MM.1S (cell line): ENCODE measurements at regions not wholly inside any gene's neighbourhood (a gene's known extent, or its start where the extent isn't known, plus 50 kb on each side); places are given as distances from the start of the nearest gene placed in this dataset.

Source experiments
- EZH2phosphoT487 ChIP-seq: fragments of 300-600 bp; sonication (generic); IDR thresholded peaks from 2 replicates; pipeline ENCODE4 v1.6.1; 2018; ENCODE audit warnings: antibody characterized with exemption, low read length
- TF ChIP-seq, protein P1 (sequence below): fragments of 300-600 bp; sonication (generic); IDR thresholded peaks from 2 replicates; pipeline ENCODE4 v1.5.1; 2016; ENCODE audit warnings: antibody characterized with exemption, low read length, mixed read lengths

DNA sequence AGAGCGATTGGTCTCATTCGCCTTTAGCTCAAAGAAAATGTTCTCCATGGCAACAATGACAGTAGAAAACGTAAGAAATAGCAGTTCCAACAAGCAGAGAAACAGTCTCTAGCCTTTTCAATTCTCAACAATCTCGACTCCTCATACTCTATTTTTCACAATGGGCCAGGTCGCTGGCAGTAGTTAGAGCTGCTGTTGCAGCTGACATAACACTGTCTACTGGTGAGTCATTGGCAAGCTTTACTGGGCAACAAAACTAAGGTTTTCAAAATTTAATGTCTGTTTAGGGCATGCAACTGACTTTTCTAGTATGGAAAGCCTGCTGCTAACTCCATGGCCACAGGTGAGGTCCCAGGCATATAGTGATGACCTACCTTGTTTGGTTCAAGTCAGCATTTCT lies 221.1 kb upstream of the KAZN start:
- TF ChIP-seq, protein P1, sequence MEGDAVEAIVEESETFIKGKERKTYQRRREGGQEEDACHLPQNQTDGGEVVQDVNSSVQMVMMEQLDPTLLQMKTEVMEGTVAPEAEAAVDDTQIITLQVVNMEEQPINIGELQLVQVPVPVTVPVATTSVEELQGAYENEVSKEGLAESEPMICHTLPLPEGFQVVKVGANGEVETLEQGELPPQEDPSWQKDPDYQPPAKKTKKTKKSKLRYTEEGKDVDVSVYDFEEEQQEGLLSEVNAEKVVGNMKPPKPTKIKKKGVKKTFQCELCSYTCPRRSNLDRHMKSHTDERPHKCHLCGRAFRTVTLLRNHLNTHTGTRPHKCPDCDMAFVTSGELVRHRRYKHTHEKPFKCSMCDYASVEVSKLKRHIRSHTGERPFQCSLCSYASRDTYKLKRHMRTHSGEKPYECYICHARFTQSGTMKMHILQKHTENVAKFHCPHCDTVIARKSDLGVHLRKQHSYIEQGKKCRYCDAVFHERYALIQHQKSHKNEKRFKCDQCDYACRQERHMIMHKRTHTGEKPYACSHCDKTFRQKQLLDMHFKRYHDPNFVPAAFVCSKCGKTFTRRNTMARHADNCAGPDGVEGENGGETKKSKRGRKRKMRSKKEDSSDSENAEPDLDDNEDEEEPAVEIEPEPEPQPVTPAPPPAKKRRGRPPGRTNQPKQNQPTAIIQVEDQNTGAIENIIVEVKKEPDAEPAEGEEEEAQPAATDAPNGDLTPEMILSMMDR, result no peak
- no peak for TF ChIP-seq EZH2phosphoT487
